Sigmoid colon (tissue), 6 donors: ENCODE measurements at regions not wholly inside any gene's neighbourhood (a gene's known extent, or its start where the extent isn't known, plus 50 kb on each side); places are given as distances from the start of the nearest gene placed in this dataset.

Experiments
- DNase-seq: peaks from one replicate; pipeline ENCODE4 v3.0.0-alpha.2; 2019
- H3K27ac ChIP-seq, 4 donors: fragments of 200-600 bp; sonication (generic); one replicate each; pipeline ENCODE4 v1.5.1; 2016 to 2019; ENCODE audit warnings: mild to moderate bottlenecking in 1 of 4
- H3K27me3 ChIP-seq, 3 donors: fragments of 200-600 bp; sonication (generic); one replicate each; pipeline ENCODE4 v1.5.1; 2019; ENCODE audit warnings: mild to moderate bottlenecking in 1 of 3
- H3K36me3 ChIP-seq, 4 donors: fragments of 200-600 bp; sonication (generic); one replicate each; pipeline ENCODE4 v1.5.1; 2016 to 2019
- H3K4me1 ChIP-seq, 4 donors: fragments of 200-600 bp; sonication (generic); one replicate each; pipeline ENCODE4 v1.5.1; 2017 to 2019
- H3K4me3 ChIP-seq, 4 donors: fragments of 200-600 bp; sonication (generic); one replicate each; pipeline ENCODE4 v1.5.1; 2017 to 2019; ENCODE audit warnings: mild to moderate bottlenecking in 2 of 4, moderate library complexity in 1 of 4
- H3K9me3 ChIP-seq, 4 donors: fragments of 200-600 bp in 3 of 4; sonication (generic) in 3 of 4; one replicate each; pipeline versions ENCODE4 v1.5.1 to v1.6.1; 2013 to 2019
- POLR2AphosphoS5 ChIP-seq, 4 donors: sonication (generic); formaldehyde crosslinking; IDR thresholded peaks; one replicate each; pipeline ENCODE4 v1.6.1; 2017; ENCODE audit warnings: antibody characterized with exemption in 4 of 4
- WGBS, 2 donors: extraction: QIAGEN DNeasy Blood & Tissue Kit; methylation state at CpG; one replicate each; pipeline ENCODE4 v1.1.7; 2013; 5-methylcytosine and 5-hydroxymethylcytosine counted together
- intact Hi-C: fragments of 100-400 bp; cut with DNase I; formaldehyde crosslinking; loops from one replicate; pipeline ENCODE4 v1.15.1; 2023
- TF ChIP-seq, protein P1 (sequence below), 4 experiments: fragments of 450-650 bp in 3 of 4; fragments of 200-600 bp in 1 of 4; IDR thresholded peaks; one replicate each; pipeline ENCODE4 v1.5.1; 2016 to 2019; ENCODE audit warnings: antibody characterized with exemption in 4 of 4, mild to moderate bottlenecking in 3 of 4, moderate library complexity in 2 of 4
- donor health status: healthy with polysubstance abuse.
- donor health status: healthy.

DNA sequence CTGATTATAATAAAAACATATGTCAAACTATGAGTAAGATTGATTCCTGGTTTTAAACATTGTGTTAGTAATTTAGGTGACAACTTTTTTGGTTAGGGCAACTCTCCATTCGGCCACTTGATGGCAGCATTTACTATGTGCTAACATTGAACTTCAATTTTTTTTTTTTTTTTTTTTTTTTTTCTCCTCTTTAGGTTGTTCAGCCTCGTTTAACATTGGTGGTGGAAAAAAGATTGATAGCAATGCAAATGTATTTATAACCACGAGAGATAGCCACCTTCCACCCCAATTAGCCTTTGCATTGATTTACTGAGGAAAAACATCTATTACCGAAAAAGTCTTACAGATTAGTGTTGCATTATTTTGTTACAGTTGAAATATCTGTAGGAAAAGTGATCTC, 159.1 kb downstream of the CSNK1G3 start:
- Histone ChIP-seq H3K27me3 (no peaks in the 10 kb centered on the region), H3K9me3 (no peaks in the 10 kb centered on the region), H3K27ac (no peak overlapping the region), H3K4me1 (peaks cover 2 to 22% (median 6%) of the 10 kb centered on the region in 4 donors), H3K4me3 (no peak overlapping the region), H3K36me3 (no peaks in the 10 kb centered on the region)
- TF ChIP-seq, protein P1, sequence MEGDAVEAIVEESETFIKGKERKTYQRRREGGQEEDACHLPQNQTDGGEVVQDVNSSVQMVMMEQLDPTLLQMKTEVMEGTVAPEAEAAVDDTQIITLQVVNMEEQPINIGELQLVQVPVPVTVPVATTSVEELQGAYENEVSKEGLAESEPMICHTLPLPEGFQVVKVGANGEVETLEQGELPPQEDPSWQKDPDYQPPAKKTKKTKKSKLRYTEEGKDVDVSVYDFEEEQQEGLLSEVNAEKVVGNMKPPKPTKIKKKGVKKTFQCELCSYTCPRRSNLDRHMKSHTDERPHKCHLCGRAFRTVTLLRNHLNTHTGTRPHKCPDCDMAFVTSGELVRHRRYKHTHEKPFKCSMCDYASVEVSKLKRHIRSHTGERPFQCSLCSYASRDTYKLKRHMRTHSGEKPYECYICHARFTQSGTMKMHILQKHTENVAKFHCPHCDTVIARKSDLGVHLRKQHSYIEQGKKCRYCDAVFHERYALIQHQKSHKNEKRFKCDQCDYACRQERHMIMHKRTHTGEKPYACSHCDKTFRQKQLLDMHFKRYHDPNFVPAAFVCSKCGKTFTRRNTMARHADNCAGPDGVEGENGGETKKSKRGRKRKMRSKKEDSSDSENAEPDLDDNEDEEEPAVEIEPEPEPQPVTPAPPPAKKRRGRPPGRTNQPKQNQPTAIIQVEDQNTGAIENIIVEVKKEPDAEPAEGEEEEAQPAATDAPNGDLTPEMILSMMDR (IDR thresholded peaks at IDR 0.05): peak; percentile 38 to 80 (median 67)
- no peak for TF ChIP-seq POLR2AphosphoS5 (IDR thresholded peaks at IDR 0.05)
- no peak for DNase-seq
- intact Hi-C loops: no loop called here
- WGBS, 2 donors: 7 to 12% methylated on average over 4 of the region's 4 CpGs
